ENCODE measurements at regions not wholly inside any gene's neighbourhood (a gene's known extent, or its start where the extent isn't known, plus 50 kb on each side); places are given as distances from the start of the nearest gene placed in this dataset.

DNA sequence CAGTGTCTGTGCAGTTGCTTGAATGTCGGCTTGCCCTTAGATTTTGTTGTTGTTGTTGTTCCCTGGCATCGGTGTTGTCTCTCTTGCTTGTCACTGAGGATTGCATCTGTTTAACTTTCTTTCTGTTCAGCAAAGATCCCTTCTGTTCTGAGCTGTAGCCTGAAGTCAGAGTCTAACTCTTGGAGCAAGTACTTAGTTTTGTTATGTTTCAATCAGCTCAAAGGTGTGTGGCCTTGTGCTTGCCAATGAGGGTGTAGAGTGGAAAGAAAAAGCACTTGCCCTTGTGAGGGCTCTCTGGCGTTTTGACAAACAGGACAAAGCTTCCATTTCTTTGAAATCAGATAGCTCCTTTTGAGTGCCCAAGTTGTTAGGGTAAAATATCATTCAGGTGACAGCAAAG lies 757.1 kb upstream of the CDH7 start:
- Histone ChIP-seq H3K9me3 (ENCODE audit: control insufficient read depth, low read depth, low read length) (no peaks in the 10 kb centered on the region), H3K9ac (ENCODE audit: extremely low read depth, insufficient read length, low read length) (no peak overlapping the region)

More for the DNA sequence above, 757.1 kb upstream of the CDH7 start:
- Histone ChIP-seq H4K91ac (ENCODE audit: insufficient read length, low read depth, low read length) (no peak overlapping the region), H2BK12ac (ENCODE audit: insufficient read length, low read depth, low read length) (no peak overlapping the region), H3K4me1 (ENCODE audit: insufficient read depth, low read length) (no peaks in the 10 kb centered on the region), H3T11ph (ENCODE audit: low read length) (no peak overlapping the region), H3K23me2 (ENCODE audit: insufficient read length, low read depth, low read length, poor library complexity, severe bottlenecking) (no peaks in the 10 kb centered on the region), H3K79me1 (ENCODE audit: insufficient read depth, low read depth, low read length, poor library complexity, severe bottlenecking) (no peaks in the 10 kb centered on the region), H3K4ac (ENCODE audit: low read depth, low read length) (no peak overlapping the region), H2BK5ac (ENCODE audit: insufficient read length, low read length) (no peak overlapping the region), H3K27ac (ENCODE audit: insufficient read length, low read depth, low read length) (no peak overlapping the region), H4K20me1 (ENCODE audit: control insufficient read depth, insufficient read depth, insufficient read length) (no peaks in the 10 kb centered on the region), H2BK120ac (ENCODE audit: low read depth, low read length, poor library complexity, severe bottlenecking) (no peak overlapping the region), H2AK5ac (ENCODE audit: insufficient read length, low read length) (no peak overlapping the region), H2AFZ (ENCODE audit: low read length) (peak overlapping the region; percentile 73), H3K4me2 (ENCODE audit: insufficient read depth, insufficient read length, low read length) (no peak overlapping the region), H3K27me3 (ENCODE audit: insufficient read depth, low read length) (no peaks in the 10 kb centered on the region), H3K14ac (ENCODE audit: insufficient read depth, low read length) (no peak overlapping the region), H3K79me2 (ENCODE audit: insufficient read depth, low read length) (no peaks in the 10 kb centered on the region), H3K23ac (ENCODE audit: insufficient read length, low read depth, low read length) (no peak overlapping the region), H2BK15ac (ENCODE audit: low read depth, low read length) (no peak overlapping the region), H3K18ac (ENCODE audit: insufficient read length, low read depth, low read length) (no peak overlapping the region), H4K8ac (replicated peaks; ENCODE audit: insufficient read length, low read depth, low read length) (no peak overlapping the region), H2BK20ac (ENCODE audit: low read depth, low read length, poor library complexity, severe bottlenecking) (no peak overlapping the region), H3K56ac (ENCODE audit: insufficient read length, low read depth, low read length) (no peak overlapping the region), H4K5ac (ENCODE audit: insufficient read length, low read depth, low read length) (no peak overlapping the region)
- no peak overlapping the region; a peak in 1 of 7 replicates for H3K27ac Mint-ChIP-seq
- TF ChIP-seq CTCF (conservative IDR thresholded peaks at IDR 0.05): no peak
- no peaks in the 10 kb centered on the region for H3K36me3 Mint-ChIP-seq (ENCODE audit: insufficient read depth in 1 of 3, low read depth in 3 of 3)
- no peaks in the 10 kb centered on the region for H3K4me1 Mint-ChIP-seq
- DNase-seq: no peak
- H3K4me3 Mint-ChIP-seq: no peak overlapping the region
- H3K9me3 Mint-ChIP-seq: no peaks in the 10 kb centered on the region
- WGBS (ENCODE audit: extremely low coverage, insufficient read length, low lambda C conversion rate): no CpG with 5 or more reads among the region's 3 CpGs
- no peaks in the 10 kb centered on the region for H3K27me3 Mint-ChIP-seq (ENCODE audit: low read depth)
